ENCODE measurements at regions not wholly inside any gene's neighbourhood (a gene's known extent, or its start where the extent isn't known, plus 50 kb on each side); places are given as distances from the start of the nearest gene placed in this dataset.

GRCh38 chr19:30896554-30896953 is 452.7 kb downstream of the TSHZ3 start:
- no peak for DNase-seq (ENCODE audit: low spot score)
- TF ChIP-seq CTCF (IDR thresholded peaks at IDR 0.05; ENCODE audit: extremely low read depth, insufficient read depth, missing control alignments): no peak
- in situ Hi-C loops (cut with MboI; ENCODE audit: low pct_unique_long_range_greater_than_20kb, low sequenced_read_pairs, unreplicated experiment): no loop called here

- DNase-seq (ENCODE audit: low spot score): no peak
- no peak for TF ChIP-seq CTCF (IDR thresholded peaks at IDR 0.05; ENCODE audit: extremely low read depth, insufficient read depth, missing control alignments)
These were observed 453.3 kb downstream of the TSHZ3 start for GRCh38 chr19:30895946-30896345.

GRCh38 chr19:30891051-30891450 is 458.2 kb downstream of the TSHZ3 start:
- in situ Hi-C loops (cut with MboI; ENCODE audit: low pct_unique_long_range_greater_than_20kb, low sequenced_read_pairs, unreplicated experiment): no loop called here
- DNase-seq (ENCODE audit: low spot score): no peak
- no peak for TF ChIP-seq CTCF (IDR thresholded peaks at IDR 0.05; ENCODE audit: extremely low read depth, insufficient read depth, missing control alignments)

More at GRCh38 chr19:30895946-30896345, 453.3 kb downstream of the TSHZ3 start:
- in situ Hi-C loops (cut with MboI; ENCODE audit: low pct_unique_long_range_greater_than_20kb, low sequenced_read_pairs, unreplicated experiment): no loop called here

GRCh38 chr19:30890033-30890432 is 459.2 kb downstream of the TSHZ3 start:
- TF ChIP-seq CTCF (IDR thresholded peaks at IDR 0.05; ENCODE audit: extremely low read depth, insufficient read depth, missing control alignments): no peak
- in situ Hi-C loops (cut with MboI; ENCODE audit: low pct_unique_long_range_greater_than_20kb, low sequenced_read_pairs, unreplicated experiment): no loop called here
- DNase-seq (ENCODE audit: low spot score): no peak

- no peak for TF ChIP-seq CTCF (IDR thresholded peaks at IDR 0.05; ENCODE audit: extremely low read depth, insufficient read depth, missing control alignments)
- no peak for DNase-seq (ENCODE audit: low spot score)
- in situ Hi-C loops (cut with MboI; ENCODE audit: low pct_unique_long_range_greater_than_20kb, low sequenced_read_pairs, unreplicated experiment): no loop called here
These were observed 460.3 kb downstream of the TSHZ3 start for GRCh38 chr19:30888937-30889336.

- DNase-seq (ENCODE audit: low spot score): no peak
- in situ Hi-C loops (cut with MboI; ENCODE audit: low pct_unique_long_range_greater_than_20kb, low sequenced_read_pairs, unreplicated experiment): no loop called here
- no peak for TF ChIP-seq CTCF (IDR thresholded peaks at IDR 0.05; ENCODE audit: extremely low read depth, insufficient read depth, missing control alignments)
These were observed 462.2 kb downstream of the TSHZ3 start for GRCh38 chr19:30887042-30887441.

- no peak for DNase-seq (ENCODE audit: low spot score)
- in situ Hi-C loops (cut with MboI; ENCODE audit: low pct_unique_long_range_greater_than_20kb, low sequenced_read_pairs, unreplicated experiment): no loop called here
- no peak for TF ChIP-seq CTCF (IDR thresholded peaks at IDR 0.05; ENCODE audit: extremely low read depth, insufficient read depth, missing control alignments)
These were observed 463.0 kb downstream of the TSHZ3 start for GRCh38 chr19:30886222-30886621.
